K562 (cell line): ENCODE measurements at regions not wholly inside any gene's neighbourhood (a gene's known extent, or its start where the extent isn't known, plus 50 kb on each side); places are given as distances from the start of the nearest gene placed in this dataset.

Experiments
- ATAC-seq: fragments of 200-7000 bp; cut with Tn5 transposase; 3 replicates; pipeline ENCODE4 v1.9.1; 2020; ENCODE audit warnings: moderate library complexity
- BruUV-seq: library from RNA; stranded (reverse); fragments of 400-500 nt; replicated peaks from 2 replicates; lab custom pipeline; 2021; lab: Mats Ljungman, UMichigan
- CTCF ChIA-PET: fragments of 300-600 bp; formaldehyde crosslinking; extraction: SDS; loops from one replicate; lab custom pipeline; 2021; ENCODE audit warnings: low intra/inter-chr PET ratio; lab: Yijun Ruan, JAX
- POLR2A ChIA-PET: fragments of 300-600, 350-650 bp; sonication (Branson Sonifier 250); formaldehyde crosslinking; extraction: SDS; loops from one replicate; lab custom pipeline; 2021; ENCODE audit warnings: antibody characterized with exemption, inconsistent platforms; lab: Yijun Ruan, JAX
- DNase-seq, 4 experiments: peaks; one replicate each; pipeline versions ENCODE4 v3.0.0 to v3.0.0-alpha.2; 2011 to 2018; ENCODE audit warnings: low spot score in 3 of 4, mixed read lengths in 3 of 4; ENCODE audit errors: extremely low read depth in 1 of 4
- FAIRE-seq: peaks from 2 replicates; lab custom pipeline; 2011; peaks lifted over from hg19 to GRCh38; lab: Jason Lieb, UNC
- H2AFZ ChIP-seq: 2 replicates; pipeline ENCODE4 v1.6.0; 2011; ENCODE audit warnings: low read depth, low read length, control low read depth, inconsistent platforms
- H3K27ac ChIP-seq: fragments of 200-600 bp; 3 replicates; pipeline ENCODE4 v1.8.0; 2011; ENCODE audit warnings: low read depth, mild to moderate bottlenecking, control low read depth, inconsistent platforms, low read length, moderate library complexity, mixed read lengths; ENCODE audit errors: extremely low read depth
- H3K27me3 ChIP-seq, 2 experiments: fragments of 300-600 bp in 1 of 2; 2 replicates in 1 of 2; 3 replicates in 1 of 2; pipeline versions ENCODE4 v1.6.0 to v1.8.0; 2011; ENCODE audit warnings: inconsistent platforms in 2 of 2, low read length in 2 of 2, mild to moderate bottlenecking in 1 of 2, mixed read lengths in 1 of 2, moderate library complexity in 1 of 2; ENCODE audit not compliant: control insufficient read depth in 2 of 2, insufficient read depth in 2 of 2
- H3K36me3 ChIP-seq: fragments of 300-600 bp; 3 replicates; pipeline ENCODE4 v1.8.0; 2011; ENCODE audit warnings: mild to moderate bottlenecking, low read length, inconsistent platforms; ENCODE audit not compliant: control insufficient read depth, insufficient read depth
- H3K4me1 ChIP-seq, 2 experiments: fragments of 200-600 bp in 1 of 2; replicated peaks in 1 of 2; 2 replicates in 1 of 2; 3 replicates in 1 of 2; pipeline versions ENCODE4 v1.5.1 to v1.8.0; 2011; ENCODE audit warnings: inconsistent platforms in 2 of 2, low read length in 2 of 2, mild to moderate bottlenecking in 1 of 2, mixed read lengths in 1 of 2, moderate library complexity in 1 of 2; ENCODE audit not compliant: control insufficient read depth in 2 of 2, insufficient read depth in 2 of 2
- H3K4me2 ChIP-seq: 2 replicates; pipeline ENCODE4 v1.6.1; 2011; ENCODE audit warnings: low read length, control low read depth, inconsistent platforms, mixed read lengths; ENCODE audit not compliant: insufficient read depth
- H3K4me3 ChIP-seq: fragments of 200-600 bp; sonication (generic), shearing (Covaris generic); 2 replicates; pipeline ENCODE4 v1.5.1; 2016; ENCODE audit warnings: control low read depth, inconsistent platforms
- H3K79me2 ChIP-seq: fragments of 200-600 bp; 3 replicates; pipeline ENCODE4 v1.8.0; 2011; ENCODE audit warnings: low read length, inconsistent platforms; ENCODE audit not compliant: control insufficient read depth, insufficient read depth
- H3K9ac ChIP-seq, 2 experiments: 2 replicates each; pipeline versions ENCODE4 v1.6.0 to v1.6.1; 2011; ENCODE audit warnings: low read depth in 2 of 2, low read length in 2 of 2, control low read depth in 1 of 2, inconsistent platforms in 1 of 2, mild to moderate bottlenecking in 1 of 2, mixed read lengths in 1 of 2; ENCODE audit not compliant: insufficient read depth in 1 of 2
- H3K9me1 ChIP-seq: one replicate; pipeline ENCODE4 v1.6.0; 2011; ENCODE audit warnings: inconsistent platforms, mild to moderate bottlenecking, low read length, moderate library complexity; ENCODE audit not compliant: control insufficient read depth, insufficient read depth
- H3K9me3 ChIP-seq: replicated peaks from 2 replicates; pipeline ENCODE4 v1.5.1; 2011; ENCODE audit warnings: low read depth, low read length, inconsistent platforms; ENCODE audit not compliant: control insufficient read depth, insufficient read depth
- H4K20me1 ChIP-seq: replicated peaks from 2 replicates; pipeline ENCODE4 v1.6.1; 2011; ENCODE audit warnings: low read length, inconsistent platforms, mixed read lengths; ENCODE audit not compliant: control insufficient read depth, insufficient read depth
- ARNT ChIP-seq, 2 experiments: fragments of 450-650 bp; IDR thresholded peaks; 2 replicates each; pipeline ENCODE4 v1.6.1; 2016; ENCODE audit warnings: mild to moderate bottlenecking in 1 of 2
- C11orf30 ChIP-seq: fragments of 450-650 bp; IDR thresholded peaks from 2 replicates; pipeline ENCODE4 v1.6.1; 2016; ENCODE audit warnings: low read depth, mild to moderate bottlenecking
- CCAR2 ChIP-seq: fragments of 200-400 bp; formaldehyde crosslinking; IDR thresholded peaks from 2 replicates; pipeline ENCODE4 v1.6.1; 2017; ENCODE audit warnings: mild to moderate bottlenecking, low read depth, low read length
- CREB3L1 ChIP-seq: fragments of 450-650 bp; IDR thresholded peaks from 2 replicates; pipeline ENCODE4 v1.6.1; 2014; ENCODE audit warnings: low read depth, mild to moderate bottlenecking, moderate library complexity, borderline replicate concordance
- DDX20 ChIP-seq: fragments of 450-650 bp; IDR thresholded peaks from 2 replicates; pipeline ENCODE4 v1.6.1; 2016; ENCODE audit warnings: missing genetic modification characterization, low read depth, mild to moderate bottlenecking, missing compliant biosample characterization, moderate library complexity
- DLX4 ChIP-seq: fragments of 250-450 bp; sonication (Bioruptor Pico); IDR thresholded peaks from 2 replicates; pipeline ENCODE4 v1.6.1; 2021; ENCODE audit warnings: mild to moderate bottlenecking
- FOXA3 ChIP-seq, 2 experiments: fragments of 450-650 bp in 1 of 2; sonication (generic) in 1 of 2; formaldehyde crosslinking; IDR thresholded peaks in 1 of 2; conservative IDR thresholded peaks in 1 of 2; 2 replicates each; pipeline versions ENCODE4 v1.4.0 to v1.8.0; 2020 to 2022; ENCODE audit warnings: mild to moderate bottlenecking in 2 of 2, missing genetic modification reagents in 1 of 2
- NFIX ChIP-seq: fragments of 250-450 bp; sonication (Bioruptor Pico); IDR thresholded peaks from 2 replicates; pipeline ENCODE4 v1.4.0; 2020; ENCODE audit warnings: low read depth, mild to moderate bottlenecking, moderate library complexity
- PREB ChIP-seq: sonication (generic); formaldehyde crosslinking; IDR thresholded peaks from 2 replicates; pipeline ENCODE4 v1.8.1; 2023; ENCODE audit warnings: mild to moderate bottlenecking, missing genetic modification reagents
- STAT5B ChIP-seq: fragments of 250-450 bp; sonication (Bioruptor Pico); IDR thresholded peaks from 2 replicates; pipeline ENCODE4 v1.8.0; 2021; ENCODE audit warnings: mild to moderate bottlenecking, inconsistent platforms
- U2AF2 ChIP-seq: fragments of 200-400 bp; formaldehyde crosslinking; optimal IDR thresholded peaks from 2 replicates; pipeline ENCODE3; 2017; ENCODE audit warnings: low read depth, mild to moderate bottlenecking, low read length
- ZBTB1 ChIP-seq: sonication (generic); formaldehyde crosslinking; IDR thresholded peaks from 2 replicates; pipeline ENCODE4 v1.8.1; 2023; ENCODE audit warnings: missing genetic modification reagents, low read depth, mild to moderate bottlenecking, borderline replicate concordance
- ZNF224 ChIP-seq: sonication (generic); formaldehyde crosslinking; IDR thresholded peaks from 2 replicates; pipeline ENCODE4 v1.8.0; 2022; ENCODE audit warnings: mild to moderate bottlenecking, missing genetic modification reagents
- ZNF583 ChIP-seq: fragments of 250-450 bp; sonication (Bioruptor Pico); IDR thresholded peaks from 2 replicates; pipeline ENCODE4 v1.4.0; 2020
- ZNF695 ChIP-seq: fragments of 450-650 bp; formaldehyde crosslinking; IDR thresholded peaks from 2 replicates; pipeline ENCODE4 v1.4.0; 2020; ENCODE audit warnings: mild to moderate bottlenecking, moderate library complexity
- WGBS: fragments of 100-300 bp; shearing (Covaris generic); methylation state at CpG from one replicate; pipeline ENCODE4 v1.1.6; 2016; ENCODE audit warnings: low coverage, mixed read lengths; ENCODE audit not compliant: insufficient coverage; ENCODE audit errors: missing lambda C conversion rate; 5-methylcytosine and 5-hydroxymethylcytosine counted together
- in situ Hi-C: fragments of 300-500 bp; cut with MboI; formaldehyde crosslinking; loops from 4 replicates; pipeline ENCODE4 v1.15.0; 2018; ENCODE audit warnings: inconsistent platforms, mixed read lengths
- intact Hi-C: fragments of 100-400 bp; cut with micrococcal nuclease; formaldehyde crosslinking; loops from 2 replicates; pipeline ENCODE4 v1.14.2; 2022
- TF ChIP-seq, protein P1 (sequence below): fragments of 450-650 bp; conservative IDR thresholded peaks from 2 replicates; pipeline ENCODE4 v1.6.1; 2016; ENCODE audit warnings: missing genetic modification characterization, low read depth, mild to moderate bottlenecking, control low read depth, missing compliant biosample characterization
- TF ChIP-seq, protein P2 (sequence below): sonication (generic); formaldehyde crosslinking; IDR thresholded peaks from 2 replicates; pipeline ENCODE4 v1.8.1; 2022; ENCODE audit warnings: missing genetic modification reagents

DNA sequence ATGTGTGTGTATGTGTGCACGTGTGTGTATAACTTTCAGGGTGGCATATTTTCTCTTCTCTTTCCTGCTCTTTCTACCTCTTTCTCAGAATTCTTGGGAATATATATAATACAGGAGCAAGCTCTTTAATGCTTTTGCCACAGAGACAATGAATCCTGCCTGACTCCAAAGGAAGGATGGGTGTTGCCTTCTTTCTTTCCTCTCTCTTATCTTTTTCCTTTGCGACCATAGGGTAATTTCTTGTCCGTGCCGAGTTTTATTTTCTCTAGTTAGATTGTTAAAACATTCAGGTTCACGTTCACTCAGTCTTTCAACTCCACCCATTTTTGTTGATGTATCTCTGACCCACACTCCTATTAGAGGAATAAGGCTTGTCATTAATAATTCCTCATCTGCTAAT, 129.0 kb upstream of the C1orf21 start (continued):
- TF ChIP-seq, protein P1, sequence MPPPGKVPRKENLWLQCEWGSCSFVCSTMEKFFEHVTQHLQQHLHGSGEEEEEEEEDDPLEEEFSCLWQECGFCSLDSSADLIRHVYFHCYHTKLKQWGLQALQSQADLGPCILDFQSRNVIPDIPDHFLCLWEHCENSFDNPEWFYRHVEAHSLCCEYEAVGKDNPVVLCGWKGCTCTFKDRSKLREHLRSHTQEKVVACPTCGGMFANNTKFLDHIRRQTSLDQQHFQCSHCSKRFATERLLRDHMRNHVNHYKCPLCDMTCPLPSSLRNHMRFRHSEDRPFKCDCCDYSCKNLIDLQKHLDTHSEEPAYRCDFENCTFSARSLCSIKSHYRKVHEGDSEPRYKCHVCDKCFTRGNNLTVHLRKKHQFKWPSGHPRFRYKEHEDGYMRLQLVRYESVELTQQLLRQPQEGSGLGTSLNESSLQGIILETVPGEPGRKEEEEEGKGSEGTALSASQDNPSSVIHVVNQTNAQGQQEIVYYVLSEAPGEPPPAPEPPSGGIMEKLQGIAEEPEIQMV (tag), result no peak
- TF ChIP-seq, protein P2, sequence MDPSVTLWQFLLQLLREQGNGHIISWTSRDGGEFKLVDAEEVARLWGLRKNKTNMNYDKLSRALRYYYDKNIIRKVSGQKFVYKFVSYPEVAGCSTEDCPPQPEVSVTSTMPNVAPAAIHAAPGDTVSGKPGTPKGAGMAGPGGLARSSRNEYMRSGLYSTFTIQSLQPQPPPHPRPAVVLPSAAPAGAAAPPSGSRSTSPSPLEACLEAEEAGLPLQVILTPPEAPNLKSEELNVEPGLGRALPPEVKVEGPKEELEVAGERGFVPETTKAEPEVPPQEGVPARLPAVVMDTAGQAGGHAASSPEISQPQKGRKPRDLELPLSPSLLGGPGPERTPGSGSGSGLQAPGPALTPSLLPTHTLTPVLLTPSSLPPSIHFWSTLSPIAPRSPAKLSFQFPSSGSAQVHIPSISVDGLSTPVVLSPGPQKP (CRISPR knock-in tag), result no peak
- TF ChIP-seq FOXA3 (CRISPR knock-in tag; conservative IDR thresholded peaks at IDR 0.05 in 1 of 2, IDR thresholded peaks at IDR 0.05 in 1 of 2) (no peak), CREB3L1 (no peak)

DNA sequence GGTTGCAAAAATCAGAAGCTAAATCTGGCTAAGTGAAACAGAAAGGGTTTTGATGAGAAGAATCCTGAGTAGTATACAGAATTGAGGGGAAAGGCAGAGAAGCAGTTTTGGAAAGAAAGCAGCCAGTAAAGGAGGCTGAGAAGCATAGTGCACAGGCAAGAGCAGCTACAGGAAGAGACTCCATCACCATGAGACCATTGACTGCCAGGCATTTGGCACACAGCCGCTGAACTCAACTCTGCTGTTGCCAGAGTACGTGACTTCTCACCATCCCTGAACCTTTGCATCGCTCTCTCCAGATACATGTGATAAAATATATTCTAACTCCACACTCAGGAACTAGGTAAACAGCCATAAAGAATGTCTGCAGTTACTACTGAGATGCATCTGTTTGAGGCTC, 128.3 kb upstream of the C1orf21 start:
- no peak for FAIRE-seq
- Histone ChIP-seq H4K20me1 (no peaks in the 10 kb centered on the region), H3K79me2 (no peaks in the 10 kb centered on the region), H3K9me1 (no peaks in the 10 kb centered on the region), H3K27ac (no peak overlapping the region), H3K4me1 (no peaks in the 10 kb centered on the region), H3K27me3 (no peaks in the 10 kb centered on the region), H3K9ac (no peak overlapping the region), H3K9me3 (no peaks in the 10 kb centered on the region), H3K36me3 (no peaks in the 10 kb centered on the region), H3K4me2 (no peak overlapping the region), H2AFZ (no peak overlapping the region), H3K4me3 (no peak overlapping the region)
- no peak for DNase-seq
- in situ Hi-C loops (no loop called here), intact Hi-C loops (no loop called here)
- WGBS, result 0% methylated on average over 3 of the region's 3 CpGs
- ChIA-PET POLR2A (interaction anchor here (0.7 kb wide), 2 partner anchors 11 to 213 kb away, joined by 3 to 4 read pairs; no protein-coding TSS in a partner anchor), CTCF (no interaction called here)
- no TSS peak for BruUV-seq
- no peak for ATAC-seq
- TF ChIP-seq C11orf30 (no peak), ZNF224 (CRISPR knock-in tag) (no peak), ZNF695 (CRISPR knock-in tag) (no peak), CCAR2 (no peak), STAT5B (no peak), ZNF583 (CRISPR knock-in tag) (no peak), DLX4 (no peak), PREB (CRISPR knock-in tag) (no peak), DDX20 (tag) (no peak), ARNT (IDR thresholded peaks at IDR 0.05) (no peak), NFIX (no peak), ZBTB1 (CRISPR knock-in tag) (no peak), U2AF2 (no peak)
